ENCODE measurements at regions not wholly inside any gene's neighbourhood (a gene's known extent, or its start where the extent isn't known, plus 50 kb on each side); places are given as distances from the start of the nearest gene placed in this dataset.

GRCh38 chr3:13124631-13125030, 51.4 kb upstream of the IQSEC1 start:
- 90% methylated on average over 11 of the region's 11 CpGs for WGBS
- Histone ChIP-seq H3K9me3 (ENCODE audit: insufficient read depth, low read depth, low read length) (no peaks in the 10 kb centered on the region), H3K27ac (ENCODE audit: low read depth, low read length) (no peak overlapping the region), H3K36me3 (ENCODE audit: insufficient read depth, low read length) (no peaks in the 10 kb centered on the region), H3K27me3 (ENCODE audit: insufficient read depth, low read length) (no peaks in the 10 kb centered on the region), H3K4me1 (ENCODE audit: insufficient read depth, low read length) (no peaks in the 10 kb centered on the region), H3K9ac (ENCODE audit: low read depth, low read length) (no peak overlapping the region), H3K4me3 (ENCODE audit: low read length) (no peak overlapping the region)

GRCh38 chr3:13123765-13124164, 50.5 kb upstream of the IQSEC1 start:
- Histone ChIP-seq H3K9ac (ENCODE audit: low read depth, low read length) (no peak overlapping the region), H3K4me1 (ENCODE audit: insufficient read depth, low read length) (no peaks in the 10 kb centered on the region), H3K27ac (ENCODE audit: low read depth, low read length) (no peak overlapping the region), H3K9me3 (ENCODE audit: insufficient read depth, low read depth, low read length) (no peaks in the 10 kb centered on the region), H3K4me3 (ENCODE audit: low read length) (no peak overlapping the region), H3K27me3 (ENCODE audit: insufficient read depth, low read length) (no peaks in the 10 kb centered on the region), H3K36me3 (ENCODE audit: insufficient read depth, low read length) (no peaks in the 10 kb centered on the region)
- 94% methylated on average over 11 of the region's 11 CpGs for WGBS

DNA sequence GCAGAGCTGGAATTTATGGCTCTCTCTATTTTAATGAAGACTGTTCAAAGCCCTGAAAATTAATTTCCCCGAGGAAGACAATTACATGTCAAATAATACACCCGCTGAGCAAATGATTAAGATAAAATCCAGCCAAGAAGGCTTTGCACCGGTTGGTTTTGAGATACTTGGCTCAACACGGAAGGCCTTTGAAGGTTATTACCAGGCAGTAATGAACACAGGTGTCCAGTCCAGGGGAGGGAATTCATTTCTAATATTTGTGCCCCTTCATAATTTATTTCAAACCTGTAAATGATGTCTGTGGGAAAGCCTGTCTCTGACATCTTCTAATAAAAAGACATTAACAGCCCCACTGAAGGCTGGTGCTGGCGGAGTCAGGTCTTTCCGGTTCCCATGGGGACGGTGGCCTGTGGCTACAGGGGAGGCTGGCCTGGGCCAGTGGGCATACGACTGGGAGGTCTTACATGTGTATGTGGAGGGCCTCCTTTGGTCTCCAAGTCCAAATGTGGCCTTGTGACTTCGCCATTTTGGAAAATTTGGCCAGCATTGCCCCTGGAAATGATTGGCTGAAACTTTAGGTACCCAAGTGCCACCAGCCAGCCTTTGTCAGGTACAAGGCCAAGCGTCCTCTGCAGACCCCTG, 49.9 kb upstream of the IQSEC1 start:
- WGBS: 93% methylated on average over 10 of the region's 10 CpGs

More for the DNA sequence above, 49.9 kb upstream of the IQSEC1 start:
- no peaks in the 10 kb centered on the region for H3K27me3 ChIP-seq (ENCODE audit: insufficient read depth, low read length)
- no peak overlapping the region for H3K4me3 ChIP-seq (ENCODE audit: low read length)
- H3K4me1 ChIP-seq (ENCODE audit: insufficient read depth, low read length): no peaks in the 10 kb centered on the region
- H3K27ac ChIP-seq (ENCODE audit: low read depth, low read length): no peak overlapping the region
- no peaks in the 10 kb centered on the region for H3K36me3 ChIP-seq (ENCODE audit: insufficient read depth, low read length)
- H3K9me3 ChIP-seq (ENCODE audit: insufficient read depth, low read depth, low read length): no peaks in the 10 kb centered on the region
- no peak overlapping the region for H3K9ac ChIP-seq (ENCODE audit: low read depth, low read length)
